ENCODE measurements at regions not wholly inside any gene's neighbourhood (a gene's known extent, or its start where the extent isn't known, plus 50 kb on each side); places are given as distances from the start of the nearest gene placed in this dataset.

DNA sequence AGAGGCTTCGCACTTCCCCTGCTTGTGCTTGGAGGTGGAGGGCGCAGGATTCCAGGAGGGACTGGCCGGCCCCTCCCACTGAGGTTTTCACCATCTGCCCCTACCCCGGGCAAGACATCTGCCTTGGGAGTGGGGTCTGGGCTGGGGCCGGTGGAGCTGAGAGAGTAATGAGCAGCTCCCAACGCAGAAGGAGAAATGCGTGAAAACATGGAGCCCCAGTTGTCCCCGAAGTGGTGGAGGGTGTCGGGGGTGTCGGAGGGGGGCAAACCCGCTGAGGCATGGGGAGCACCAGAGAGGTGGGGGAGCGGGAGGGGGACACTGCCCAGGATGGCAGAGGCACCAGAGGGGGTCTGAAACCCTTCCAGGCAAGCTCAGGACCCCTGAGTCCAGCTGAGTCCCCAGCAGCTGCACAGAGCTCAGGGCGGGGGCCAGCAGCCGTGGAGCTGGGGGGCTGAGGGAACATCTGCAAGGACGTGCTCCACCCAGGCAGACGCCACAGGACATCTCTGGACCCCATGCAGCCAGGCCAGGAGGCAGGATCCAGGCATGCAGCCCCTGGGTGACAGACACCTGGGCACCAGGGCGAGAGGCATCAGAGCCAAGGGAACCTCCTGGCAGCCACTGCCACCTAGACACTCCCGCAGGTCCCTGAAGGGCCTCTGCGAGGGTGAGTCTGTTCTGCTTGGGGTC is 110.6 kb downstream of the SIK1 start:
- peaks cover 14% of the 10 kb centered on the region for H3K4me1 ChIP-seq (ENCODE audit: low read depth)
- no peaks in the 10 kb centered on the region for H3K9me3 ChIP-seq (ENCODE audit: low read depth)
- no peak overlapping the region for H3K27ac ChIP-seq
- no peak for DNase-seq (ENCODE audit: low read depth in 1 of 2, low spot score in 1 of 2)
- TF ChIP-seq, protein P1, sequence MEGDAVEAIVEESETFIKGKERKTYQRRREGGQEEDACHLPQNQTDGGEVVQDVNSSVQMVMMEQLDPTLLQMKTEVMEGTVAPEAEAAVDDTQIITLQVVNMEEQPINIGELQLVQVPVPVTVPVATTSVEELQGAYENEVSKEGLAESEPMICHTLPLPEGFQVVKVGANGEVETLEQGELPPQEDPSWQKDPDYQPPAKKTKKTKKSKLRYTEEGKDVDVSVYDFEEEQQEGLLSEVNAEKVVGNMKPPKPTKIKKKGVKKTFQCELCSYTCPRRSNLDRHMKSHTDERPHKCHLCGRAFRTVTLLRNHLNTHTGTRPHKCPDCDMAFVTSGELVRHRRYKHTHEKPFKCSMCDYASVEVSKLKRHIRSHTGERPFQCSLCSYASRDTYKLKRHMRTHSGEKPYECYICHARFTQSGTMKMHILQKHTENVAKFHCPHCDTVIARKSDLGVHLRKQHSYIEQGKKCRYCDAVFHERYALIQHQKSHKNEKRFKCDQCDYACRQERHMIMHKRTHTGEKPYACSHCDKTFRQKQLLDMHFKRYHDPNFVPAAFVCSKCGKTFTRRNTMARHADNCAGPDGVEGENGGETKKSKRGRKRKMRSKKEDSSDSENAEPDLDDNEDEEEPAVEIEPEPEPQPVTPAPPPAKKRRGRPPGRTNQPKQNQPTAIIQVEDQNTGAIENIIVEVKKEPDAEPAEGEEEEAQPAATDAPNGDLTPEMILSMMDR (IDR thresholded peaks at IDR 0.05; ENCODE audit: low read depth, low read length), result no peak
- no peaks in the 10 kb centered on the region for H3K36me3 ChIP-seq
- H3K4me3 ChIP-seq, result no peak overlapping the region
- H3K27me3 ChIP-seq, result no peaks in the 10 kb centered on the region

DNA sequence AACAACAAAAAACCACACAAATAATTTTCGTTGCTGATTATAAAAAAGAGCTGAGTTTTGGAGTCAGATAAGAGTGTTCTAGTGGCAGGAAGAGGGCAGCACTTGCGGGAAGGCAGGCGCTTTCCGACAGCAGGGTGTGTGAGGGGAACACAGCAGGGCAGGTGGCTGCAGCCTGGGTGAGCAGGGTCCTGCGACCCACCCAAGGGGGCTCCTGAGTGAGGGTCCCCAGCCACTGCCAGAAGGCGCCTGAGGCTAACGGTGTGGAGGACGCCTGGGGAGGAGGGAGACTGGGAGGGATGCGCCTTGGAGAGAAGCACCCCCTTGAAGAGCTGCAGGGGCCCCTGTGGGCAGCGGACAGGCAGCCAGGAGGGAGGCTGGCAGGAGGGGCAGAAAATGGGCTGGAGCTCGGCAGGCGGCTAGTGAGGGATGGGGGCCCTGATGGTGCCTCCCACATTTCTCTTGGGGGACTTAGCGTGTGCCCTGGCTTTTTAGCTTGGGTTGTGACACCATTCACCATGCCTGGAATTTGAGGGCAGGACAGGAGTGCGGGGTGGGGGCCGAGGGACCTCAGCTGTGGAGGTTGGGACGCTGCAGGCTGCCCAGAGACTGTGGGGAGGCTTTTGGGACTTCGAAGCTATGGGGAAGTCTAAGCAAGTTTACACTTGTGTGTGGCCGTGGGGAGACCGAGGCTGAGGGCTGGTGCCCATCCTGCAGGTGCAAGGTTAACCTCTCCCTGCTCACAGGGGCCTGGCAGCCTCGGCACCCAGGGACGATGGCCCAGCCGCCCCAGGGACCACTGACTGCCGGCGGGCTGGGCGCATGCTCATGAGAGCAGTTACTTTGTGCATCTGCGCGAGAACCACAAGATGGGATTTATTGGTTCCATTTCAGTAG is 111.4 kb downstream of the SIK1 start:
- no peaks in the 10 kb centered on the region for H3K27me3 ChIP-seq
- no peak overlapping the region for H3K4me3 ChIP-seq
- H3K4me1 ChIP-seq (ENCODE audit: low read depth), result peaks cover 17% of the 10 kb centered on the region
- H3K36me3 ChIP-seq, result no peaks in the 10 kb centered on the region
- H3K9me3 ChIP-seq (ENCODE audit: low read depth), result no peaks in the 10 kb centered on the region
- no peak for DNase-seq (ENCODE audit: low read depth in 1 of 2, low spot score in 1 of 2)
- TF ChIP-seq, protein P1 (IDR thresholded peaks at IDR 0.05; ENCODE audit: low read depth, low read length), result peak; percentile 13
- H3K27ac ChIP-seq, result no peak overlapping the region

DNA sequence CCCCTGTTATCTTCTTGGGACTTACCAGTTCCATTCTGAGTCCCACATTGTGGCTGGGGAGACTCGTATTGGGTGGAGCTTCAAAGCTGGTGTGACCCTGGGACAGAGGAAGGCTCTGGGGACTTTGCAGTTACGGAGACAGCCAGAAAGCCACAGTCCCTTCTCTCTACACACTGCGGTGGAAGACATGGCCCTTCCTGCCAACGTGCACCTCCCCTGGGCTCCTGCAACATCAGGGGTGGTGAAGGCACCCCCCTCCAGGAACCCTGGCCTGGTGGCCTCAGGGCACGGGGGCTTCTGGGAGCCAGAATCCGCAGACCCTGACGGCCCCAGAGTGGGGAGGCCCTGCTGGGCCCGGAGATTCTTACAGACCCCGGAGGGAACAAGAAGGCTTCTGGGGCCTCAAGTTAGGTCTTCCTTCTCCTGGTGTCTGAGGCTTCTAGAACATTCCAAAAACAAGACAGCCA is 113.0 kb downstream of the SIK1 start:
- H3K4me1 ChIP-seq (ENCODE audit: low read depth), result peaks cover 17% of the 10 kb centered on the region
- no peak for DNase-seq (ENCODE audit: low read depth in 1 of 2, low spot score in 1 of 2)
- no peaks in the 10 kb centered on the region for H3K9me3 ChIP-seq (ENCODE audit: low read depth)
- TF ChIP-seq, protein P1 (IDR thresholded peaks at IDR 0.05; ENCODE audit: low read depth, low read length), result no peak
- H3K27ac ChIP-seq, result no peak overlapping the region
- H3K36me3 ChIP-seq, result no peaks in the 10 kb centered on the region
- H3K27me3 ChIP-seq, result no peaks in the 10 kb centered on the region
- H3K4me3 ChIP-seq, result no peak overlapping the region

DNA sequence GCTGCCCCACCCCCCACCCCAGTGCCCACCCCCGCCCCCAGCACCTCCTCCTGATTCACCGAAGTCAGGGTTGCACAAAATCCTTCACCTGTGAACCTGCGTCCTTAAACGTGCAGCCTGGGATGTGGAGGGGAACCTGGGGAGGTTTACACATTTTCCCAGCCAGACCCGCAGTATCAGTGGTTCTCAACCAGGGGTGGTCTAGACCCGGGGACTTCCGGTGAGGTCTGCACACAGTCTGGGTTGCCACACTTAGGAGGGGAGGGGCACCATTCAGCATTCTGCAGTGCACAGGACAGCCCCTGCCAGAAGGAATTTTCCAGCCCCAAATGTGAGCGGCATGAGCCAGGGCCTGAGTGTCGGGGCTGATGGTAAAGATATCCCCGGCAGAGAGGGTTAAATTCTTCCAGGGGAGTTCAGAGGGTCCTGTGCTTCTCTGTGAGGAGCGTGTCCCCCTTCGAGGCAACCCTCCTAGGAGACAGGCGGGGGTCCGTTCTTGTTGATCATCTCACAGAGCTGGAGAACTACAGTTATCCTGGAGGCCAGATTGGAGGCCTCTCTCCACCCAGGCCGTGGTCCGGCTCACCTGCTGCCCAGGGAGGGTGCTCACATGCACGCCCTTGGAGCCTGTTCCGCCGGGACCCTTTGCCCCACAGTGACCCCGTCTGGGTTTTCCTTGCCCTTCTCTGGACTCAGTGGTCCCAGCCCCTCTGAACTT is 113.6 kb downstream of the SIK1 start:
- no peaks in the 10 kb centered on the region for H3K36me3 ChIP-seq
- H3K27me3 ChIP-seq, result no peaks in the 10 kb centered on the region
- TF ChIP-seq, protein P1 (IDR thresholded peaks at IDR 0.05; ENCODE audit: low read depth, low read length), result no peak

DNA sequence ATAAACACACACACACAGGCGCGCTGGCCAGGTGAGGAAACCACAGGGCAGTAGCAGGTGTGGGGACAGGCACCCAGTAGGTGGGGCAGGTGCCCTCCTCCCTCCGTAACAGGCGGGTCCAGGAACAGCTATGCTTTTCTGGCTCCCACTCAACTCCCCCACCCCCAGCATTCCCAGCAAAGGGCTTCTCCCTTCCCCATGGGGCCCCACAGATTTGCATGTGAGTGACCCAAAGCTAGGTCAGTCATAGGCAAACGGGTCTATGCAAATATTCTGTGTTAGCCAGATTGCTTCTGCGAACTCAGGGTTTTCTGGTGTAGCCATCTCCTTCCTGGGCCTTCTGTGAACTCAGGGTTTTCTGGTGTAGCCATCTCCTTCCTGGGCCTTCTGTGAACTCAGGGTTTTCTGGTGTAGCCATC is 114.2 kb downstream of the SIK1 start:
- TF ChIP-seq, protein P1 (IDR thresholded peaks at IDR 0.05; ENCODE audit: low read depth, low read length), result no peak
- Histone ChIP-seq H3K4me1 (ENCODE audit: low read depth) (peaks cover 17% of the 10 kb centered on the region), H3K27me3 (no peaks in the 10 kb centered on the region), H3K9me3 (ENCODE audit: low read depth) (no peaks in the 10 kb centered on the region), H3K4me3 (no peak overlapping the region), H3K36me3 (no peaks in the 10 kb centered on the region), H3K27ac (no peak overlapping the region)
- DNase-seq (ENCODE audit: low read depth in 1 of 2, low spot score in 1 of 2), result no peak

More for the DNA sequence above, 113.6 kb downstream of the SIK1 start:
- H3K9me3 ChIP-seq (ENCODE audit: low read depth), result no peaks in the 10 kb centered on the region
- H3K4me1 ChIP-seq (ENCODE audit: low read depth), result peaks cover 17% of the 10 kb centered on the region
- no peak overlapping the region for H3K4me3 ChIP-seq
- H3K27ac ChIP-seq, result no peak overlapping the region
- no peak for DNase-seq (ENCODE audit: low read depth in 1 of 2, low spot score in 1 of 2)
